Gastrocnemius medialis (tissue), 4 donors: ENCODE measurements at regions not wholly inside any gene's neighbourhood (a gene's known extent, or its start where the extent isn't known, plus 50 kb on each side); places are given as distances from the start of the nearest gene placed in this dataset.

ENCODE experiments used
- ATAC-seq, 2 donors: fragments of 150-250 bp; one replicate each; pipeline ENCODE4 v1.9.1; 2016
- DNase-seq, 2 donors: peaks; one replicate each; pipeline ENCODE4 v3.0.0-alpha.2; 2019
- H3K27ac ChIP-seq, 4 donors: fragments of 200-600 bp; sonication (generic); 1 replicate in 1 of 4; 2 replicates in 3 of 4; pipeline ENCODE4 v1.5.1; 2016 to 2018; ENCODE audit warnings: mild to moderate bottlenecking in 2 of 4, moderate library complexity in 1 of 4
- H3K27me3 ChIP-seq, 3 donors: fragments of 200-600 bp; sonication (generic) in 2 of 3; 1 replicate in 1 of 3; 2 replicates in 2 of 3; pipeline versions ENCODE4 v1.5.1 to v1.6.0; 2016 to 2019; ENCODE audit warnings: mild to moderate bottlenecking in 1 of 3, moderate library complexity in 1 of 3
- H3K36me3 ChIP-seq, 2 donors: fragments of 200-600 bp; sonication (generic) in 1 of 2; one replicate each; pipeline ENCODE4 v1.5.1; 2017 to 2018
- H3K4me1 ChIP-seq, 2 donors: fragments of 200-600 bp; sonication (generic) in 1 of 2; one replicate each; pipeline ENCODE4 v1.5.1; 2016 to 2017; ENCODE audit warnings: mild to moderate bottlenecking in 2 of 2
- H3K4me3 ChIP-seq, 4 donors: fragments of 200-600 bp; sonication (generic) in 3 of 4; 1 replicate in 1 of 4; 2 replicates in 3 of 4; pipeline ENCODE4 v1.5.1; 2016 to 2019; ENCODE audit warnings: mild to moderate bottlenecking in 2 of 4
- H3K9me3 ChIP-seq, 3 donors: fragments of 200-600 bp; sonication (generic) in 2 of 3; 1 replicate in 1 of 3; 2 replicates in 2 of 3; pipeline ENCODE4 v1.5.1; 2016 to 2019
- POLR2A ChIP-seq, 2 donors: fragments of 450-650 bp; IDR thresholded peaks; one replicate each; pipeline ENCODE4 v1.6.1; 2017; ENCODE audit warnings: antibody characterized with exemption in 2 of 2, mild to moderate bottlenecking in 2 of 2, moderate library complexity in 2 of 2
- in situ Hi-C, 4 donors: fragments of 200-750 bp; cut with MboI; loops; one replicate each; pipeline versions ENCODE4 v1.15.0 to v1.8.0; 2017; ENCODE audit warnings: low sequenced_read_pairs in 4 of 4
- intact Hi-C: fragments of 100-400 bp; cut with DNase I; formaldehyde crosslinking; loops from one replicate; pipeline ENCODE4 v1.15.1; 2023; ENCODE audit warnings: low total_unique reads
- TF ChIP-seq, protein P1 (sequence below), 5 experiments: fragments of 450-650 bp in 3 of 5; fragments of 200-600 bp in 2 of 5; sonication (generic) in 2 of 5; IDR thresholded peaks in 4 of 5; conservative IDR thresholded peaks in 1 of 5; 1 replicate in 4 of 5; 2 replicates in 1 of 5; pipeline ENCODE4 v1.5.1; 2016 to 2019; ENCODE audit warnings: antibody characterized with exemption in 5 of 5, mild to moderate bottlenecking in 3 of 5, moderate library complexity in 3 of 5

DNA sequence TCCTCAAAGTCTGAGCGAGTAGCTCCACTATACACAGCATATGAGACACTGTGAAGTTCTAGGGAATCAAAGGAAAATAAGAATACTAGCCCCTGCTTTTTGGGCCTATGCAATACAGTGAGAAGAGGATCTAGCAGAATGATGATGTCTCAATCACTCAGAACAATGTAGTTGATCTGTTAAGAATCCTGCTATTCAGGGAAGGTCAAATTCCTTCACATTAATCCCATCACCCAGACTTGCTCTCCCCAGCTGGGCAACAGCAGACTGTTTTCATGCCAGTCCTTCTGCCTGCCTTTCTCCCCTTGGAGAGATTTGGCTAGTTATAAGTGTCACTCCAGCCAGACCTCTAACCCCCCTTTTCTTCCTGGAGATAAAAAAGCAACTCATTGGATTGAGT is 230.0 kb upstream of the EPHA4 start:
- Histone ChIP-seq H3K27ac (no peak overlapping the region), H3K4me1 (no peaks in the 10 kb centered on the region), H3K27me3 (no peaks in the 10 kb centered on the region), H3K9me3 (no peaks in the 10 kb centered on the region), H3K36me3 (no peaks in the 10 kb centered on the region), H3K4me3 (no peak overlapping the region)
- ATAC-seq (no peak), DNase-seq (no peak)
- intact Hi-C loops: no loop called here
- in situ Hi-C loops: no loop called here
- TF ChIP-seq, protein P1, sequence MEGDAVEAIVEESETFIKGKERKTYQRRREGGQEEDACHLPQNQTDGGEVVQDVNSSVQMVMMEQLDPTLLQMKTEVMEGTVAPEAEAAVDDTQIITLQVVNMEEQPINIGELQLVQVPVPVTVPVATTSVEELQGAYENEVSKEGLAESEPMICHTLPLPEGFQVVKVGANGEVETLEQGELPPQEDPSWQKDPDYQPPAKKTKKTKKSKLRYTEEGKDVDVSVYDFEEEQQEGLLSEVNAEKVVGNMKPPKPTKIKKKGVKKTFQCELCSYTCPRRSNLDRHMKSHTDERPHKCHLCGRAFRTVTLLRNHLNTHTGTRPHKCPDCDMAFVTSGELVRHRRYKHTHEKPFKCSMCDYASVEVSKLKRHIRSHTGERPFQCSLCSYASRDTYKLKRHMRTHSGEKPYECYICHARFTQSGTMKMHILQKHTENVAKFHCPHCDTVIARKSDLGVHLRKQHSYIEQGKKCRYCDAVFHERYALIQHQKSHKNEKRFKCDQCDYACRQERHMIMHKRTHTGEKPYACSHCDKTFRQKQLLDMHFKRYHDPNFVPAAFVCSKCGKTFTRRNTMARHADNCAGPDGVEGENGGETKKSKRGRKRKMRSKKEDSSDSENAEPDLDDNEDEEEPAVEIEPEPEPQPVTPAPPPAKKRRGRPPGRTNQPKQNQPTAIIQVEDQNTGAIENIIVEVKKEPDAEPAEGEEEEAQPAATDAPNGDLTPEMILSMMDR (IDR thresholded peaks at IDR 0.05 in 4 of 5, conservative IDR thresholded peaks at IDR 0.05 in 1 of 5): no peak
- TF ChIP-seq POLR2A (IDR thresholded peaks at IDR 0.05): no peak

DNA sequence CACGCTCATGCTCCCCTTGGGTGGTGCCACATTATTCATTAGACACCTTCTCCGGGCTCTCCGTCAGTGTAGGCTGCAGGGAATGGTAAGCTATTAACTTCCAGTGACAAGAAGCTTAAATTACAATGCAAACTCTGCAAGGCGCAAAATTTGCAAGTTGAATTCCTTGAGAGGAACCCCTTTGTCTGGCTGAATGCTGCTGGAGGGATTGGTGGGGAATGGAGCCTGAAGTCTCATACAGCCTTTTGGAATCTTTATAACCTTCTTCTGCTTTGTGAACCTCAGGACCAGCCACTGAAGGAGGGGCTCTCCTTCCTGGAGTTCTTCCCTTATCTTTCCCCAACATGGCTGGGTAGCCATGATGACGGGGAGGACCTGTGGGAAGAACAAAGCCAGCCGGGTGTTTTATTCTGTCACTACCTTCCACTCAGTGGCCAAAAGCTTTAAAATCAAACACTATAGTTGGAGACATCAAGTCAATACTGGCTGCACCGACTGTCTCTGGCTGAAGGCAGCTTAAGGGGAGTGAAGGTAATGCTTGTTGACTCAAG is 220.9 kb upstream of the EPHA4 start:
- ATAC-seq (no peak), DNase-seq (no peak)
- in situ Hi-C loops: no loop called here
- Histone ChIP-seq H3K27ac (no peak overlapping the region), H3K27me3 (no peaks in the 10 kb centered on the region), H3K36me3 (no peaks in the 10 kb centered on the region), H3K9me3 (no peaks in the 10 kb centered on the region), H3K4me1 (no peaks in the 10 kb centered on the region), H3K4me3 (no peak overlapping the region)
- no peak for TF ChIP-seq POLR2A (IDR thresholded peaks at IDR 0.05)
- TF ChIP-seq, protein P1 (IDR thresholded peaks at IDR 0.05 in 4 of 5, conservative IDR thresholded peaks at IDR 0.05 in 1 of 5): no peak
- intact Hi-C loops: no loop called here

DNA sequence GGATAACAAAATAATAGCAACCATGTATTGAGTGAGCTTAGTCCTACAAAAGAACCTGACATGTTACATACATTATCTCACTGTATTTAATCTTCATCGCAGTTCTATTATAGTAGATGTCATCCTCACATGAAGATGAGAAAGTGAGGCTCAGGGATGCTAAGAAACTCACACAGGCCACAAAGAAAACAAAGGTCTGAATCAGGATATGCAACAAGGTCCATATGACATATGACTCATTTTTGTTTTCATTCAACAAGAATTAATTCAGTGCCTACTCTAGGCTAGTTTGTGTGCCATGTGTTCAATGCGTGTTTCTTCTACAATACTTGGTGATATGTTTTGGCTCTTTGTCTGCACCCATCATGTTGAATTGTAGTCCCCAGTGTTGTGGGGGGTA is 219.7 kb upstream of the EPHA4 start:
- TF ChIP-seq, protein P1 (IDR thresholded peaks at IDR 0.05 in 4 of 5, conservative IDR thresholded peaks at IDR 0.05 in 1 of 5): no peak
- TF ChIP-seq POLR2A (IDR thresholded peaks at IDR 0.05): no peak
- Histone ChIP-seq H3K4me1 (no peaks in the 10 kb centered on the region), H3K27ac (no peak overlapping the region), H3K4me3 (no peak overlapping the region), H3K36me3 (no peaks in the 10 kb centered on the region), H3K9me3 (no peaks in the 10 kb centered on the region), H3K27me3 (no peaks in the 10 kb centered on the region)
- no peak for DNase-seq
- intact Hi-C loops: no loop called here
- in situ Hi-C loops: no loop called here
- ATAC-seq: no peak

DNA sequence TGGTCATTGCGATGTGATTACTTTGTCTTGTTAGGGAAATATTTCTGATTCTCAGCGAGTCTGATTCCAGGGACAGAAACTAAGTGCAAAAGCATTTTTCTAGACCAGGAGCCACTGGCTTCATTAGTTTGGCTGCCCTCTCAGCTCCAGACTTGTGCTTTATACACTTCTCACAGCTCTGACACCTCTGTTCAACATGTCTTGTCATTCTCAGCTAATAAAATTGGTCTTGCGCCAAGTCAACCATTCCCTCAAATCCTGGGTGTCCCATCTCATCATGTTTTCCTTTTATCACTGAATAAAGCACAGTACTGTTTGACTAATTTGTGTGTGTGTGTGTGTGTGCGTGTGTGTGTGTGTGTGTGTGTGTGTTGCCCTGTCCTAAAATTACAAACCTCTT is 215.5 kb upstream of the EPHA4 start:
- in situ Hi-C loops (no loop called here), intact Hi-C loops (no loop called here)
- Histone ChIP-seq H3K27me3 (no peaks in the 10 kb centered on the region), H3K36me3 (no peaks in the 10 kb centered on the region), H3K9me3 (no peaks in the 10 kb centered on the region), H3K4me3 (no peak overlapping the region), H3K4me1 (no peaks in the 10 kb centered on the region), H3K27ac (no peak overlapping the region)
- ATAC-seq (no peak), DNase-seq (no peak)
- TF ChIP-seq POLR2A (IDR thresholded peaks at IDR 0.05): no peak
- TF ChIP-seq, protein P1 (IDR thresholded peaks at IDR 0.05 in 4 of 5, conservative IDR thresholded peaks at IDR 0.05 in 1 of 5): no peak

DNA sequence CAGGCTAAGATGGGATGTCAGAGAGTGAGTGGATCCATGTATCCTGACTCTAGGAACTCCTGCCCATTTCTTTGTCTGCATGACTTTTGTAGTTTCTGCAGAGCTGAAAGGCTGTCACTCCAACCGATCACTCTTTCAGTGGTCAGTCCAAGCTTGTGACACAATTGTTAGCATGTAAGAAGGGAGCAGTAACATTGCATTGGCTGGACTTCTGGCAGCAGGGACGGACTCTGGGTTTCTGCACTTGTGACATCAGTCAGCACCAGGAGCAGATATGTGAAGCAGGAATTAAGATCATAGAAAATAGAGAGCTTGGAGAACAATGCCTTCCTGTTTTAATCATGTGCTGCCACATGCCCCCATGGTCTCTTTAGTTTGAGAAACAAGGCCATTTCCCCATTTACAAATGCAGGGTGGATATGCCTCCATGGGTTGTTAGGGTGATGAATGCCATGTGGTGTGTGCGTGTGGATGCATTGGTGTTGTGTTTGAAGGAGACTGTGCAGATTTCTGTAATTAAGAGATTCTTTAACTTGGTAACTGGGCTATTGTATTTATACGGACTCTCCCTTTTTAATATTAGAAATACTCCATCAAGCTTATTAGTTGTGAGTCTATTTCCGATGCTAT is 214.3 kb upstream of the EPHA4 start:
- Histone ChIP-seq H3K36me3 (no peaks in the 10 kb centered on the region), H3K27ac (no peak overlapping the region), H3K4me1 (no peaks in the 10 kb centered on the region), H3K27me3 (no peaks in the 10 kb centered on the region), H3K4me3 (no peak overlapping the region), H3K9me3 (no peaks in the 10 kb centered on the region)
- DNase-seq (no peak), ATAC-seq (no peak)
- intact Hi-C loops (no loop called here), in situ Hi-C loops (no loop called here)
- TF ChIP-seq, protein P1 (IDR thresholded peaks at IDR 0.05 in 4 of 5, conservative IDR thresholded peaks at IDR 0.05 in 1 of 5): no peak
